GM12878 (cell line): ENCODE measurements at regions not wholly inside any gene's neighbourhood (a gene's known extent, or its start where the extent isn't known, plus 50 kb on each side); places are given as distances from the start of the nearest gene placed in this dataset.

Source experiments
- CEBPB ChIP-seq, 2 experiments: fragments of 150-350 bp in 1 of 2; IDR thresholded peaks; 2 replicates each; pipeline ENCODE4 v1.6.1; 2012 to 2014; ENCODE audit warnings: low read depth in 2 of 2, low read length in 2 of 2, borderline replicate concordance in 1 of 2, inconsistent platforms in 1 of 2
- EZH2 ChIP-seq: IDR thresholded peaks from 2 replicates; pipeline ENCODE4 v1.6.1; 2012; ENCODE audit warnings: low read depth, mild to moderate bottlenecking, control low read depth, inconsistent platforms, low read length, borderline replicate concordance; ENCODE audit not compliant: control insufficient read depth
- KAT2A ChIP-seq: conservative IDR thresholded peaks from 2 replicates; pipeline ENCODE4 v1.6.1; 2011; ENCODE audit warnings: low read depth, low read length; ENCODE audit not compliant: control insufficient read depth
- POLR2A ChIP-seq: IDR thresholded peaks from 2 replicates; pipeline ENCODE4 v1.6.1; 2011; ENCODE audit warnings: low read depth, mild to moderate bottlenecking, low read length
- RAD21 ChIP-seq: IDR thresholded peaks from 2 replicates; pipeline ENCODE4 v1.6.1; 2011; ENCODE audit warnings: mild to moderate bottlenecking, low read depth, low read length, moderate library complexity; ENCODE audit not compliant: insufficient read depth
- RCOR1 ChIP-seq: conservative IDR thresholded peaks from 2 replicates; pipeline ENCODE4 v1.6.1; 2012; ENCODE audit warnings: low read depth, low read length, improper control_type of control experiment
- TF ChIP-seq, protein P1 (sequence below): IDR thresholded peaks from 2 replicates; pipeline ENCODE4 v1.6.1; 2011; ENCODE audit warnings: low read depth, low read length, improper control_type of control experiment, borderline replicate concordance
- TF ChIP-seq, protein P2 (sequence below): fragments of 450-650 bp; IDR thresholded peaks from 2 replicates; pipeline ENCODE4 v1.6.1; 2017; ENCODE audit warnings: mild to moderate bottlenecking
- TF ChIP-seq, protein P3 (sequence below): IDR thresholded peaks from 2 replicates; pipeline ENCODE4 v1.6.1; 2012; ENCODE audit warnings: low read depth, low read length, improper control_type of control experiment
- TF ChIP-seq, protein P4 (sequence below): IDR thresholded peaks from 2 replicates; pipeline ENCODE4 v1.6.1; 2012; ENCODE audit warnings: mild to moderate bottlenecking, low read depth, low read length

DNA sequence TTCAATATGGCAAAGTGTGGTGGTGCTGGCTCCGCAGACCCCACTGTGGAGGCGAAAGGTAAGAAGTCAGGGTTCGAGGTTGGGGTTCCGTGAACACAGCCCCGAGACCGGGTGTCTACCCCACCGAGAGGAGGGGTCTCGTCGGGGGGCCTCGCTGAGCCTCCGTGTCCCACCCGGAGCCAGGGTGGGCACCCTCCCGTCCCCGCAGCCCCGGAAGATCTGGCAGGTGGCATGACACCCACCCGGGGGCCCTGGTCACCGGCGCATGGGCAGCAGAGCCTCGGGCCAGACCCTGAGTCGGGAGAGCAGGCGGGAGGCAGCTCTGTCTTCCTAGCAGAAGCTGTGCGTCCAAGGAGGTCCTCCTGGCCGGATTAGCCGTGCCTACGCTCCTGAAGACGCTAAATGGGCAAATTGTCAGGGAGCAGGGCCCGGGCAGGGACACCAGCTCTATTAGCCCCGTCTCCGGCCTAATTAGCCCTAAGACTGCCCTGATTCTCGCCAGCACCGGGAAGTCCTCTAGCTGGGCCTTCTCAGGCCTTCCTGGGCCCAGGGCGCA, 56.4 kb downstream of the UNCX start:
- no peak for TF ChIP-seq KAT2A
- no peak for TF ChIP-seq EZH2
- TF ChIP-seq, protein P1, sequence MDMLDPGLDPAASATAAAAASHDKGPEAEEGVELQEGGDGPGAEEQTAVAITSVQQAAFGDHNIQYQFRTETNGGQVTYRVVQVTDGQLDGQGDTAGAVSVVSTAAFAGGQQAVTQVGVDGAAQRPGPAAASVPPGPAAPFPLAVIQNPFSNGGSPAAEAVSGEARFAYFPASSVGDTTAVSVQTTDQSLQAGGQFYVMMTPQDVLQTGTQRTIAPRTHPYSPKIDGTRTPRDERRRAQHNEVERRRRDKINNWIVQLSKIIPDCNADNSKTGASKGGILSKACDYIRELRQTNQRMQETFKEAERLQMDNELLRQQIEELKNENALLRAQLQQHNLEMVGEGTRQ: no peak
- TF ChIP-seq, protein P2, sequence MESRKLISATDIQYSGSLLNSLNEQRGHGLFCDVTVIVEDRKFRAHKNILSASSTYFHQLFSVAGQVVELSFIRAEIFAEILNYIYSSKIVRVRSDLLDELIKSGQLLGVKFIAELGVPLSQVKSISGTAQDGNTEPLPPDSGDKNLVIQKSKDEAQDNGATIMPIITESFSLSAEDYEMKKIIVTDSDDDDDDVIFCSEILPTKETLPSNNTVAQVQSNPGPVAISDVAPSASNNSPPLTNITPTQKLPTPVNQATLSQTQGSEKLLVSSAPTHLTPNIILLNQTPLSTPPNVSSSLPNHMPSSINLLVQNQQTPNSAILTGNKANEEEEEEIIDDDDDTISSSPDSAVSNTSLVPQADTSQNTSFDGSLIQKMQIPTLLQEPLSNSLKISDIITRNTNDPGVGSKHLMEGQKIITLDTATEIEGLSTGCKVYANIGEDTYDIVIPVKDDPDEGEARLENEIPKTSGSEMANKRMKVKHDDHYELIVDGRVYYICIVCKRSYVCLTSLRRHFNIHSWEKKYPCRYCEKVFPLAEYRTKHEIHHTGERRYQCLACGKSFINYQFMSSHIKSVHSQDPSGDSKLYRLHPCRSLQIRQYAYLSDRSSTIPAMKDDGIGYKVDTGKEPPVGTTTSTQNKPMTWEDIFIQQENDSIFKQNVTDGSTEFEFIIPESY: no peak
- TF ChIP-seq RCOR1: no peak
- no peak for TF ChIP-seq CEBPB (IDR thresholded peaks at IDR 0.05; ENCODE audit: borderline replicate concordance in 1 of 2, low read depth in 2 of 2, low read length in 2 of 2)
- no peak for TF ChIP-seq POLR2A
- no peak for TF ChIP-seq RAD21
- TF ChIP-seq, protein P3, sequence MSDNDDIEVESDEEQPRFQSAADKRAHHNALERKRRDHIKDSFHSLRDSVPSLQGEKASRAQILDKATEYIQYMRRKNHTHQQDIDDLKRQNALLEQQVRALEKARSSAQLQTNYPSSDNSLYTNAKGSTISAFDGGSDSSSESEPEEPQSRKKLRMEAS: no peak
- TF ChIP-seq, protein P4, sequence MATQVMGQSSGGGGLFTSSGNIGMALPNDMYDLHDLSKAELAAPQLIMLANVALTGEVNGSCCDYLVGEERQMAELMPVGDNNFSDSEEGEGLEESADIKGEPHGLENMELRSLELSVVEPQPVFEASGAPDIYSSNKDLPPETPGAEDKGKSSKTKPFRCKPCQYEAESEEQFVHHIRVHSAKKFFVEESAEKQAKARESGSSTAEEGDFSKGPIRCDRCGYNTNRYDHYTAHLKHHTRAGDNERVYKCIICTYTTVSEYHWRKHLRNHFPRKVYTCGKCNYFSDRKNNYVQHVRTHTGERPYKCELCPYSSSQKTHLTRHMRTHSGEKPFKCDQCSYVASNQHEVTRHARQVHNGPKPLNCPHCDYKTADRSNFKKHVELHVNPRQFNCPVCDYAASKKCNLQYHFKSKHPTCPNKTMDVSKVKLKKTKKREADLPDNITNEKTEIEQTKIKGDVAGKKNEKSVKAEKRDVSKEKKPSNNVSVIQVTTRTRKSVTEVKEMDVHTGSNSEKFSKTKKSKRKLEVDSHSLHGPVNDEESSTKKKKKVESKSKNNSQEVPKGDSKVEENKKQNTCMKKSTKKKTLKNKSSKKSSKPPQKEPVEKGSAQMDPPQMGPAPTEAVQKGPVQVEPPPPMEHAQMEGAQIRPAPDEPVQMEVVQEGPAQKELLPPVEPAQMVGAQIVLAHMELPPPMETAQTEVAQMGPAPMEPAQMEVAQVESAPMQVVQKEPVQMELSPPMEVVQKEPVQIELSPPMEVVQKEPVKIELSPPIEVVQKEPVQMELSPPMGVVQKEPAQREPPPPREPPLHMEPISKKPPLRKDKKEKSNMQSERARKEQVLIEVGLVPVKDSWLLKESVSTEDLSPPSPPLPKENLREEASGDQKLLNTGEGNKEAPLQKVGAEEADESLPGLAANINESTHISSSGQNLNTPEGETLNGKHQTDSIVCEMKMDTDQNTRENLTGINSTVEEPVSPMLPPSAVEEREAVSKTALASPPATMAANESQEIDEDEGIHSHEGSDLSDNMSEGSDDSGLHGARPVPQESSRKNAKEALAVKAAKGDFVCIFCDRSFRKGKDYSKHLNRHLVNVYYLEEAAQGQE: no peak
